Kidney capillary endothelial cell (primary cell): ENCODE measurements at regions not wholly inside any gene's neighbourhood (a gene's known extent, or its start where the extent isn't known, plus 50 kb on each side); places are given as distances from the start of the nearest gene placed in this dataset.
"Not testable (repeated sequence)": the region's sequence is repeated elsewhere in the genome, so short reads cannot be mapped to it uniquely, and the experiment has no call there.

Experiments
- DNase-seq: peaks from one replicate; pipeline ENCODE4 v3.0.0-alpha.2; 2018; ENCODE audit warnings: low spot score

DNA sequence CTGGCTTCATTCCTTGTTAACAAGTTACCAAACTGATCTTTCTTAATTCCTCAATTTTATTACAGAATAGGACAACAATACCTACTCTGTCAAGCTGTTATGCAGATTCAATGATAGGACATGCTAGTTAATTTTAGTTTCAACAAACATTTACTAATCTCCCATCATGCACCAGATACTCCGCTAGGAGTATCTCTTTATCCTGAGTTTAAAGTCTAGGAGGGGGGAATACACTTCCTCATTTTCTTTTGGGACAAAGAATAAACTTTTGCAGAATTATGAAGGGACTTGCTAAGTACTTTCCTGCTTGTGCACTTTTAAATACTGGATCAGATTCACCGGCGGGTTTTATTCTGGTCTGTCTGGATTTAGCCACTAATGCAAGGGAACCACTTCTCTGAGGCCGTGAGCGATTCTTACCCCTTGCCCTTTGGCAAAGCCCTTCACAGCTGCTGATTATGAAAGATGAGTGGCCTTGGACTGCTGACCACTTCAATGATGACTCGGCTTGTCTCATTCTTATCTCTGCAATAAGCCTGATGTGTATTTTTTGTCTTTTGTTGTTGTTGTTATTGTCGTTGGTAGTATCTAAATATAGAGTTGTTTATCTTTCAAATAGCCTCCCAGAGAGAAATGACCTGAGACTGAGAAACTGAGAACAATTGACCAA, 73.9 kb downstream of the RMI1 start:
- no peak for DNase-seq

- no peak for DNase-seq
Measured at GRCh38 chr9:84057662-84058061, 77.1 kb downstream of the RMI1 start.

GRCh38 chr9:84059936-84060335, 79.3 kb downstream of the RMI1 start:
- no peak for DNase-seq

DNA sequence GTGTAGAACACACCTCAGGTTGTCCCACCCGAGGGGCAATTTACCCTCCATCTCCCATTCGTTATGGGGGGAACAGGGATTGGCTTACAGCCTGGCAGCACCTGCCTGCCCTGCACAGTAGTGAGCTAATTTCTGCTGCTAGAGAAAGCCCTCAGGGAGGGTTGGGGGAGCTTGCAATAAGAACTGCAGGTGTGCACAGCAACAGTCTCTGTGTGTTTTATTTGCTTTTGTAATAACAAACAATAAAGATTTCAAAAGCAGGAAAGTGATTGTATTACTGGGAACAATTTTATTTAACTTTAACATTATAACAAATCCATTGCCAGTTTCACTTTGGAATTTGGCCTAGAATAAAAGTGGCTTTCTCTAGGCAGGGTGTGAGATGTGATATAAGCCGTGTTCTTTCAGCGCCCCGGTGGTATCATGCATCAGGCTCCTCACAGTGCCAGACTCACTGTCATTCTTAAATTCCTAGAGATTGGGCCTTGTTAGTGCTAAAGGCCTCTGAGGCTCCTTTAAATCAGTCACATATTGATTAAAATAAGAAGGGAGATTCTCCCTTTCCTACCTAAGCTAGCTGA, 81.1 kb downstream of the RMI1 start:
- no peak for DNase-seq

GRCh38 chr9:84062538-84062937, 81.9 kb downstream of the RMI1 start:
- peak; percentile 37 for DNase-seq

GRCh38 chr9:84067821-84068220, 87.2 kb downstream of the RMI1 start:
- no peak for DNase-seq

DNA sequence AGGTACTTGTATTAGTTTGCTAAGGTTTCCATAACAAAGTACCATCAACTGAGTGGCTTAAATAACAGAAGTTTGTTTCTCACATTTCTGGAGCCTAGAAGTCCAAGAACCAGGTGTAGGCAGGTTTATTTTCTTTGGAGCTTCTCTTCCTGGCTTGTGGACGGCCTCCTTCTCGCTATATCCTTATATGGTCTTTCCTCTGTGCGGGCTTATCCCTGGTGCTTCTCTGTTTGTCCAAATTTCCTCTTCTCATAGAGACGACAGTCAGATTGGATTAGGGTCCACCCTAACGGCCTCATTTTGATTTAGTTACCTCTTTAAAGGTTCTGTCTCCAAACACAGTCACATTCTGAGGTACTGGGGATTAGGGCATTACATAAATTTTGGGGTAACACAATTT, 88.3 kb downstream of the RMI1 start:
- DNase-seq = no peak

DNA sequence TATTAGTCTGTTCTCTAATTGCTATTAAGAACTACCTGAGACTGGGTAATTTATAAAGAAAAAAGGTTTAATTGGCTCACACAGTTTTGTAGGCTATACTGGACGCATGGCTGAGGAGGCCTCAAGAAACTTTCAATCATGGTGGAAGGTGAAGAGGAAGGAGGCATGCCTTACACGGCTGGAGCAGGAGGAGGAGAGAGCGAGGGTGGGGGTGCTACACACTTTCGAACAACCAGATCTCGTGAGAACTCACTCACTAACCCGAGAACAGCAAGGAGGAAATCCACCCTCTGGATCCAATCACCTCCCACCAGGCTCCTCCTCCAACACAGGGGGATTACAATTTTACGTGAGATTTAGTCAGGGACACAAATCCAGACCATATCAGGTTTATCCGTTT, 90.0 kb downstream of the RMI1 start:
- no peak for DNase-seq

- DNase-seq = no peak
Measured at GRCh38 chr9:84072621-84073180, 92.1 kb downstream of the RMI1 start.

GRCh38 chr9:84075004-84075403, 94.4 kb downstream of the RMI1 start:
- DNase-seq = no peak

GRCh38 chr9:84076384-84076783, 95.8 kb downstream of the RMI1 start:
- DNase-seq = no peak

- not testable (repeated sequence) for DNase-seq
Measured at GRCh38 chr9:84077816-84078215, 97.2 kb downstream of the RMI1 start.

GRCh38 chr9:84079994-84080393, 99.4 kb downstream of the RMI1 start:
- no peak for DNase-seq

DNA sequence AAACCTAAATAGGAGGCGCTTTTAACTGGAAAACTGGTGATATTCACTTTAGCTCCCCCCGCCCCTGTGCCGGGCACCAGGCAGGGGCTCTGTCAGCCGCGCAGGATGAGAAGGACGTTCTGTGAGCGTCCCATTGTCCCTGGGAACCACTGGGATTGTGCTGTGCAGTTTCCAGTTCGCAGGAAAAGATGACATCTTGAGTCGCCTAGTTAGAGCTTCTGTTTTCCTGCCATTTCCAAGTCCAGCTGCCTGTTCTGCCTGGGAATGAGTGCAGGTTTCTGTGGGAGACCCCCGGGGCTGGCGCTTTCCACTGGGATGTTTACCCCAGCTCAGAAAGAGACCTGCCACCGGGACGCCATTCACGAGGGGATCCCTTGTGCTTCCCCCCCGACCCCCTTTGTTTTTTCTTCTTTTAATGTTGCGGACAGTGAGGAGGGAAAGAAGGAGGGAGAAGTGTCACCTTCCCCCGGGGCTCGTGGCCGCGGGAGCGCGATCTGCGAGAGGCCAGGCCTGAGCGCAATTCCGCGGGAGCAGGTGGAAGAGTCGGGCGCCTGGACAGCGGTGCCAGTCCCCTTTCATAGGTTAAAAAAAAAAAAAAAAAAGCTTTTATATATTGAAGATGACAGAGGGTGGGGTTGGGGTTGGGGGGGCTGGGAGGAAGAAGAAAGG, 121.5 kb downstream of the RMI1 start:
- DNase-seq = no peak

- DNase-seq = no peak
Measured at GRCh38 chr9:84103651-84104377, 123.2 kb downstream of the RMI1 start.

DNA sequence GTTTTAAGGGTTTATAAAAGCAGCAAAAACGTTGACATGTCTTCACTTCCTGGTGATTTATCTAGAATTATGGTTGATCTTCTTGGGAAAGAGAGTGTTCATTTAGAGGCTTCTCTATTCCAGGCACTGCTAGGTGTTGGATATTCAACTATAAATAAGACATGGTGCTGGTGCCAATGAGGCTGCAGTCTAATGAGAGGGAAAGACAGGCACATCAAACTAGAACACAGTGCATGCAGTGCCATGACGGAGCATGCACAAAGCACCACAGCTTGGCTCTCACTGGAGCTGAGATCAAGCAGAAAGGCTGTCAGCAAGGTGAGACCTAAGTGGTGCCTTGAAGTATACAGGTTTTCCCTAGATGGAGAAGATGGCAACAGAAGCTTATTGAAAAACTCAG, 126.5 kb downstream of the RMI1 start:
- DNase-seq = no peak

- no peak for DNase-seq
Measured at GRCh38 chr9:84107995-84108394, 127.4 kb downstream of the RMI1 start.

- no peak for DNase-seq
Measured at GRCh38 chr9:84111726-84112125, 131.1 kb downstream of the RMI1 start.

- no peak for DNase-seq
Measured at GRCh38 chr9:84121991-84122523, 141.5 kb downstream of the RMI1 start.

DNA sequence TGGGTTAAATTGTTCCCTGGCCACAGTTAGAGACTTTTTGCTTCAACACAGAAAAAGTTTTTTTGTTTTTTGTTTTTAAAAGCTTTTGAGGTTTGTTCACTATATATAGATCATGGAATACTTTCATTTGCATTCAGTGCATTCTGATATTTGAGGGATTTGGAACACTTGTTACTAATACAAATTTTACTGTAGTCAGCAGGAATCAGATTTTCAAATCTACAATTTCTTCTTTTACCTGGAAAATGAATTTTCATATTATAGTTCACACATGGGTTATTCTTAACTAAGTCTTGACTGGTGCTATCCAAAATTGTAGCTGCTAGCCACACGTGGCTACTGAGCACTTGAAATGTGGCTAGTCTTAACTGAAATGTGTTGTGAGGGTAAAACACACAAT, 142.0 kb downstream of the RMI1 start:
- DNase-seq = no peak

DNA sequence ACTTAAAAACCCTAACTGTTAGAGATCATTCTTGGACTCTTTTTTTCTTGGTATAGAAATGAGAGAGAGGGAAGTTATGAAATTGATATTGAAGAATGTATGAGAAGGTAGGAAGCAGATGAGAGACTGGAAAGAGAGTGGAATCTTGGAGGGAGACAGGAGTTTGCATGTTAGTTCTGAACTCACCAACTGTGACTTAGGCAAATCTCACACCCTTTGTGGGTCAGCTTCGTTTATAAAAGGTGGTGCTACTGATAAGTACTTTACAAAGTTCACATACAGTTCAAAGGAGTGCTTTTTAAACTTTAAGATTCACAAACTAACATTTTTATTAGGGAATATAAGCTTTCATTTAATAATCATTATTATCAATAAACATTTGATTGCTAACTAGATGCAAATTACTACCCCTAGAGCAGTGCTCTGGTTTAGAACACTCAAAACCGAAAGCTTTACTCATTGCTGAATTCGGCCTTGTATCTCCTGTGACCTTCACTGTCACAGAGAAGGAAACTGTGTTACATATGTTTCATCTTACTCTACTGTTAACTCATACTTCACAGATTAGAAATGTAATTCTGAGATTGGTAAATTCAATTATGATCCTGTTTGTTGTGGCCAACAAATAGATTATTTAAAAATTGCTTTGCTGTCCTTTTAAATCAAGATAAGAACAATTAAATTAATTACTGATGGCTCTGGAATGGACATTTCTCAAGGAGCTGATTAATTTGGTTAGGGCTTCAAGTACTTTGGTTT, 143.2 kb downstream of the RMI1 start:
- DNase-seq = no peak

- no peak for DNase-seq
Measured at GRCh38 chr9:84125046-84125445, 144.4 kb downstream of the RMI1 start.
